HL-60 (cell line): ENCODE measurements at regions not wholly inside any gene's neighbourhood (a gene's known extent, or its start where the extent isn't known, plus 50 kb on each side); places are given as distances from the start of the nearest gene placed in this dataset.
"Not testable (repeated sequence)": the region's sequence is repeated elsewhere in the genome, so short reads cannot be mapped to it uniquely, and the experiment has no call there.

Experiments used
- GABPA ChIP-seq: IDR thresholded peaks from 2 replicates; pipeline ENCODE4 v1.6.1; 2012; ENCODE audit warnings: low read depth
- POLR2AphosphoS5 ChIP-seq: IDR thresholded peaks from 2 replicates; pipeline ENCODE4 v1.6.1; 2012; ENCODE audit warnings: low read depth
- TF ChIP-seq, protein P1 (sequence below): IDR thresholded peaks from one replicate; pipeline ENCODE4 v1.5.1; 2011; ENCODE audit warnings: low read length, control low read depth, inconsistent platforms; ENCODE audit not compliant: insufficient read depth

DNA sequence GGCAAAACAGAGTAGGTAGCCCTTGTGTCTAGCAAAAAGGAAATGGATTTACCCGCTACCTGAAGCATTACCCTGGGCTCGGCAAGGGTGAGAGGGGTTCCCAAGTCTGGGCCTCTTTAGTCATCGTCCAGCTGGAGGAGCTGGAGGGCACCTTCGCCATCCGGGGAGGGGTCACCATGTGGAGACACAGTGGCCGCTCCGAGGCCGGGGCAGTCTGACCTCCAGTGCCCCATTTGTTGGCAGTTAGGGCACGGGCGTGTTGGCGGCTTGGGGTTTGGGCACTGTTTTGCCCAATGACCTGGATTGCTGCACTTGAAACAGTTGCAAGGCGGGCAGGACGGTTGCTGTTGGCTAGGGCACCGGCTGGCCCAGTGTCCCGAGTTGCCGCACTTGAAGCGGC, 581.8 kb downstream of the SUCLG1 start:
- TF ChIP-seq, protein P1, sequence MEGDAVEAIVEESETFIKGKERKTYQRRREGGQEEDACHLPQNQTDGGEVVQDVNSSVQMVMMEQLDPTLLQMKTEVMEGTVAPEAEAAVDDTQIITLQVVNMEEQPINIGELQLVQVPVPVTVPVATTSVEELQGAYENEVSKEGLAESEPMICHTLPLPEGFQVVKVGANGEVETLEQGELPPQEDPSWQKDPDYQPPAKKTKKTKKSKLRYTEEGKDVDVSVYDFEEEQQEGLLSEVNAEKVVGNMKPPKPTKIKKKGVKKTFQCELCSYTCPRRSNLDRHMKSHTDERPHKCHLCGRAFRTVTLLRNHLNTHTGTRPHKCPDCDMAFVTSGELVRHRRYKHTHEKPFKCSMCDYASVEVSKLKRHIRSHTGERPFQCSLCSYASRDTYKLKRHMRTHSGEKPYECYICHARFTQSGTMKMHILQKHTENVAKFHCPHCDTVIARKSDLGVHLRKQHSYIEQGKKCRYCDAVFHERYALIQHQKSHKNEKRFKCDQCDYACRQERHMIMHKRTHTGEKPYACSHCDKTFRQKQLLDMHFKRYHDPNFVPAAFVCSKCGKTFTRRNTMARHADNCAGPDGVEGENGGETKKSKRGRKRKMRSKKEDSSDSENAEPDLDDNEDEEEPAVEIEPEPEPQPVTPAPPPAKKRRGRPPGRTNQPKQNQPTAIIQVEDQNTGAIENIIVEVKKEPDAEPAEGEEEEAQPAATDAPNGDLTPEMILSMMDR = not testable (repeated sequence)
- TF ChIP-seq POLR2AphosphoS5, GABPA: not testable (repeated sequence)
